A549 (cell line): ENCODE measurements at regions not wholly inside any gene's neighbourhood (a gene's known extent, or its start where the extent isn't known, plus 50 kb on each side); places are given as distances from the start of the nearest gene placed in this dataset.
"Not testable (repeated sequence)": the region's sequence is repeated elsewhere in the genome, so short reads cannot be mapped to it uniquely, and the experiment has no call there.

ENCODE experiments used
- JUNB ChIP-seq: fragments of >200 bp; sonication (Bioruptor Twin); formaldehyde crosslinking; IDR thresholded peaks from 2 replicates; pipeline ENCODE4 v1.6.1; 2016
- POLR2A ChIP-seq: IDR thresholded peaks from 2 replicates; pipeline ENCODE4 v1.6.1; 2012; ENCODE audit warnings: mild to moderate bottlenecking, low read length
- SREBF2 ChIP-seq: fragments of 450-650 bp; IDR thresholded peaks from 2 replicates; pipeline ENCODE4 v1.6.1; 2014; ENCODE audit warnings: mild to moderate bottlenecking, moderate library complexity

GRCh38 chr5:1982561-1982960, 99.8 kb upstream of the IRX4 start:
- TF ChIP-seq POLR2A, JUNB, SREBF2: not testable (repeated sequence)
